ENCODE measurements at regions not wholly inside any gene's neighbourhood (a gene's known extent, or its start where the extent isn't known, plus 50 kb on each side); places are given as distances from the start of the nearest gene placed in this dataset.

GRCh38 chr7:13047061-13047460 is 359.6 kb downstream of the ARL4A start:
- DNase-seq, result no peak

DNA sequence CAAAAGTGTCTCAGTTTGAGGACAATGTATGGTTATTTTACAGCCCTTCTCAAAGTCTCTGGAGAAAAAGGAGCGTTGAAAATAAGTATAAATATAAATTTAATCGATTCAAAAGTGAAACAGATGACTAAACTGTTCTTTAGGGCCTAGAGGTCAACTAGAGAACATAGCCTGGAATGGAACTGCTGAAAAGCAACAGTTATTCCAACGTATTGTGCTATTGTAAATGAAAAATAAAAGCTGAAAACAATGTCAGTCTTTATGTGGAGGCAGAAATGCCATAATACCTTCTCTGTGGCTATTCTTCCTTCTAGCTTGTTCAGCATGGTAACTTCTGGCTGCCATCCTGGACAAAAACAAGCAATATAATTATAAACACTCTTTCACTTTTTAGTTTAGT is 362.5 kb downstream of the ARL4A start:
- no peak for DNase-seq

DNA sequence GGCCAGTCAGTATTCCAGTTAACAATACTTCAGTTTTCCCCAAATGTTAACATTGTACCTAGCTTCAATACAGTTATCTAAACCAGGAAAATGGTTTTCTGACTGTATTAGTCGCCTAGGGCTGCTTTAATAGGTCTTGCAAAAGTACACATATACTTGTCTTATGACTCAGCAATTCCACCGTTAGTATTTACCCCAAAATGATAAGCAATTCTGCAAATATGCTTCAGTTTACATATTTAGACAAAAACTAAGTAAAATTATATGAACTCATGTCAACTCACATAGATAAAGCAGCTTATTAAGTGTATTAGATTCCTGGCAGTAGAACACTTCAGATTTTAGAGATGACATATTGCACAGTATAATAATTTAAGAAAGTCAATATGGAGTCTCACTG is 363.3 kb downstream of the ARL4A start:
- no peak for DNase-seq

GRCh38 chr7:13055732-13056368 is 368.4 kb downstream of the ARL4A start:
- no peak for DNase-seq

DNA sequence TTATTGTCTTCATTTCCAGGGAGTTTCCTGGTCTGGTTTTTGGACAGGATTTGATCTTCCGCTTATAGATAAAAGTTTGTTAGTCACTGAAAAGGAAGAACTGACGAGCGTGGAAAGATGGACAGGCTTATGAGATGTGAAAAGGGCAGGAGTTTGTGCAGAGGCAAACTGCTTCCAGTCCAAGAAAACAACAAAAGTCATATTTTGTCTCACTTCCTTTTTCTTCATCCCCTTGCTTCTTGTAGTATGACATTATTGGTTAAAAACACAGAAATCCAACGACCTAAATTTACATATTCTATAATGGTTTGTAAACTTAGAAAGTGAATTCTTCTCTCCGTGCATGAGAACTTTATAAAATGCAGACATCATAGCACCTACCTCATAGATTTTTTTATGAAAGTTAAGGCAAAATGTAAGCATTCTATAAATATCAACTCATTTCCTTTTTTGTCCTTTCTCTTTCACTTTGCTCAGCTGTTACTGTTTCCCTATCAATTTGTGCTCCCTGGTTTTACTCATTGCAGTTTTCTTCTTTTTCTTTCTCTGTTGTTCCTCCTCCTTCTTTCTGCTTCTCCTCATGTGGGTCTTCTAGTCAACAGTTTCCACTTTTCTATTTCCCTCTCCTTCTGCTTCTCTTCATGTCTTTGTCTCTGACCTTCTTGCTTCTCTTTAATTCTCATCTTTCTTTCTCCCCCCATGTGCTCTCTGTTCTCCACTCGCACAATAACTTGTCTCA is 370.2 kb downstream of the ARL4A start:
- no peak for DNase-seq

GRCh38 chr7:13060173-13060572 is 372.7 kb downstream of the ARL4A start:
- no peak for DNase-seq

DNA sequence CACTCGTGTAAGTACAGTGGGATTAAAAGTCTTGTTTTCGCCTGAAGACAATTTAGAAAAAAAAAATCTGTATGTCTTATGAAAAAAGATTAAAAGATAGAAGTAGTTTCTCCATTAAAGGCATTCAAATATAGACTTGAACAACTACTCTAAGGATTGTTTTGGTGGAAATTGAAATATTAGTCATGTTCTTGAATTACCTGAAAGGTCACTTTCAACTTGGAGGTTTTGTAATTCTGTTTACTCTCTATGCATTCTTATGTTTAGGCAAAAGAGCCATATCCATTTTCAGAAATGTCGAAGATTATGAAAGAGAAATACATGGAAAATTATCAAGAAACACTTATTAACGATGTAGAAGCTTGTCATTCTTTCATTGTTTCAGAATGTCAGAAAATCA is 373.7 kb downstream of the ARL4A start:
- no peak for DNase-seq

GRCh38 chr7:13062631-13063030 is 375.2 kb downstream of the ARL4A start:
- no peak for DNase-seq

GRCh38 chr7:13067036-13067435 is 379.6 kb downstream of the ARL4A start:
- no peak for DNase-seq

- no peak for DNase-seq
Measured at GRCh38 chr7:13068032-13068431, 380.6 kb downstream of the ARL4A start.

DNA sequence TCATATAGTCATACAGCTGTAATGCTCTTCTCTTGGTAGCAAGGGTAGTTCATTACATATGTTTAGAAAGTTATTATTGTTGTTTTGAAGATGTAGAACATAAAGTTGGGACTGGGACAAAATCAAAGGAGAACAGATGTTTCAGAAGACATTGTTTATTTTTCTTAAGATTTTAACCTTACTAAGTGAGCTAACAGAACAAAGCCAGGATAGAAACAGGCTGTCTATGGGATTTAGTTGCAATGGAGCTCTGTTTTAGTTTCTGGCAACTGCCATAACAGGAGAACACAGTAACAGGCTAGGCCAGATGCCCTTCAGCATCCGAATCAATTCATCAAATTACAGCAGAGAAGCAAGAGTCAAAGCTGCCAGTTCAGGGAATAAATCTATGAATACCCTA is 382.4 kb downstream of the ARL4A start:
- no peak for DNase-seq

- no peak for DNase-seq
Measured at GRCh38 chr7:13072014-13072413, 384.6 kb downstream of the ARL4A start.

GRCh38 chr7:13077466-13077865 is 390.0 kb downstream of the ARL4A start:
- no peak for DNase-seq

GRCh38 chr7:13078105-13078504 is 390.7 kb downstream of the ARL4A start:
- DNase-seq, result no peak

DNA sequence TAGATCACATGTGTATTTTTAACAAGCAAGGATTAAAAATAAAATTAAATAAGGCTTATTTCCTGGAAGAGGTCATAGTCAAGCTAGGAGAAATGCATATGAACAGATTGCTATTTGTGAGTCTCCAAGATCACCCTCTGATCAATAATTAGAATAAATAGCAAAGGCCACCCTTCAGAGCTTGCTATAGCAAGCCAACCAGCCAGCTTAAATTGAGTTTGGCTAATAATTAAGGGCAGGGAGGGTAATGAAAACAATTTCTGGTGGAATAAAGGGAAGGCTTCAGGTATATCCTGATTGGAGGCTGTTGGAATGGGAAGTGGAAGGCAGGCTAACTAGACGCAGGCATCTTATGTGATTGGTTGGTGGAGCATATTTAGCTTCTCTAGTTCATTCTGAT is 403.5 kb downstream of the ARL4A start:
- no peak for DNase-seq

GRCh38 chr7:13091974-13092707 is 404.7 kb downstream of the ARL4A start:
- DNase-seq, result no peak

- no peak for DNase-seq
Measured at GRCh38 chr7:13092708-13093005, 405.2 kb downstream of the ARL4A start.

GRCh38 chr7:13093160-13093559 is 405.7 kb downstream of the ARL4A start:
- no peak for DNase-seq

DNA sequence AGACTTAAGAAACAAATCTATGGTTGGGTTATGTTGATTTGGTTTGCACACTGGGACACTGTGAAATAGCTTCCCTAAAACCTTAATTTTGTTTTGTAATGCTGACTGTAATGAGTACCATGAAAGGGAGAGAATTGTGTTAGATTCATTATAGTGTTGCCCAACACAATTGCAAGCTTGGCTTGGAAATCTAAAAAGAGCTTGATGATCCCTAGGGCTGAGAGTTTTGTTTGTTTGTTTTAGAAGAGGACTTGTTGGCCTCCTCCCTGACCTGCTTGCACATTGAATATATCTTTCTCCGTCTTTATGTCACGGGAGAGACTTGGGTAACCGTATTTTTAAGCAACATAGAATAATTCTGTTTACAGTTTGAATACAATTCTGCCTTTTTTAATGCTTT is 410.1 kb downstream of the ARL4A start:
- DNase-seq, result no peak

- DNase-seq, result no peak
Measured at GRCh38 chr7:13098161-13098560, 410.7 kb downstream of the ARL4A start.

- no peak for DNase-seq
Measured at GRCh38 chr7:13099154-13099795, 411.8 kb downstream of the ARL4A start.

- DNase-seq, result no peak
Measured at GRCh38 chr7:13104128-13104527, 416.7 kb downstream of the ARL4A start.

- no peak for DNase-seq
Measured at GRCh38 chr7:13105209-13105608, 417.8 kb downstream of the ARL4A start.

- DNase-seq, result no peak
Measured at GRCh38 chr7:13106513-13106912, 419.1 kb downstream of the ARL4A start.

Data from midbrain (tissue), 1 donor.